A549 (cell line): ENCODE measurements at regions not wholly inside any gene's neighbourhood (a gene's known extent, or its start where the extent isn't known, plus 50 kb on each side); places are given as distances from the start of the nearest gene placed in this dataset.

Experiments used
- CBX8 ChIP-seq: fragments of 200-600 bp; sonication (generic); IDR thresholded peaks from 2 replicates; pipeline ENCODE4 v1.6.1; 2016
- CHD2 ChIP-seq: fragments of 150-350 bp; IDR thresholded peaks from 2 replicates; pipeline ENCODE4 v1.6.1; 2014; ENCODE audit warnings: low read length; ENCODE audit not compliant: partially characterized antibody
- EP300 ChIP-seq, 2 experiments: fragments of >200 bp; sonication (Bioruptor Twin); formaldehyde crosslinking; IDR thresholded peaks; 2 replicates in 1 of 2; 3 replicates in 1 of 2; pipeline ENCODE4 v1.6.1; 2016 to 2017
- KDM5A ChIP-seq: fragments of 200-600 bp; sonication (generic); IDR thresholded peaks from 2 replicates; pipeline ENCODE4 v1.6.1; 2016; ENCODE audit warnings: antibody characterized with exemption, mild to moderate bottlenecking
- POLR2A ChIP-seq: IDR thresholded peaks from 2 replicates; pipeline ENCODE4 v1.6.1; 2012; ENCODE audit warnings: mild to moderate bottlenecking, low read length
- POLR2AphosphoS2 ChIP-seq: conservative IDR thresholded peaks from 2 replicates; pipeline ENCODE4 v1.6.1; 2012; ENCODE audit warnings: low read length, improper control_type of control experiment, inconsistent platforms
- RCOR1 ChIP-seq: fragments of 150-350 bp; IDR thresholded peaks from 2 replicates; pipeline ENCODE4 v1.6.1; 2014; ENCODE audit warnings: antibody characterized with exemption, low read length, low read depth
- RFX5 ChIP-seq: fragments of 450-650 bp; IDR thresholded peaks from 2 replicates; pipeline ENCODE4 v1.7.1; 2014; ENCODE audit warnings: antibody characterized with exemption, mild to moderate bottlenecking, moderate library complexity
- ZC3H11A ChIP-seq: fragments of 450-650 bp; IDR thresholded peaks from 2 replicates; pipeline ENCODE4 v1.6.1; 2014; ENCODE audit warnings: antibody characterized with exemption, mild to moderate bottlenecking
- TF ChIP-seq, protein P1 (sequence below): IDR thresholded peaks from 2 replicates; pipeline ENCODE4 v1.6.1; 2012; ENCODE audit warnings: low read depth, borderline replicate concordance
- TF ChIP-seq, protein P2 (sequence below): fragments of >200 bp; sonication (Bioruptor Twin); formaldehyde crosslinking; IDR thresholded peaks from 3 replicates; pipeline ENCODE4 v1.5.1; 2016
- TF ChIP-seq, protein P3 (sequence below): fragments of 200-600 bp; sonication (generic); IDR thresholded peaks from 2 replicates; pipeline ENCODE4 v1.6.1; 2016; ENCODE audit warnings: antibody characterized with exemption, mild to moderate bottlenecking, moderate library complexity

DNA sequence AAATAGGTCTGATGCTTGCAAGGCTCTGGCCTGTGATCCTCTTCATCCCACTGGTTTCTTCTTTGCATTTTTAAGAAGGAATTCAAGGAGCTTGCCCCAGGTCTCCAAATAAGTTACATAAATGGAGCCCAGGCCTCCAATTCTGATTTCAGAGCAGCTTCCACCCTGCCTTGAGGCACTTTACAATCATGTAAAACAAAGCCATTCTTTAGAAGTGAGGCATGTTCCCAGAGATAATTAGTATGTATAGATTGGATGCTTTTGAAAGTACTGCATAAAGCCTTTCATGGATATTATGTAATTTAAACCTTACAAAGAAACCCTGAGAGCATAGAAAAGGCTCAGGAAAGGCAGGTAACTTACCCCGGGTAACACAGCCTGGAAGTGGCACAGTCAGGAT, 466.5 kb downstream of the MIAT start:
- no peak for TF ChIP-seq POLR2A
- no peak for TF ChIP-seq RFX5
- TF ChIP-seq, protein P1, sequence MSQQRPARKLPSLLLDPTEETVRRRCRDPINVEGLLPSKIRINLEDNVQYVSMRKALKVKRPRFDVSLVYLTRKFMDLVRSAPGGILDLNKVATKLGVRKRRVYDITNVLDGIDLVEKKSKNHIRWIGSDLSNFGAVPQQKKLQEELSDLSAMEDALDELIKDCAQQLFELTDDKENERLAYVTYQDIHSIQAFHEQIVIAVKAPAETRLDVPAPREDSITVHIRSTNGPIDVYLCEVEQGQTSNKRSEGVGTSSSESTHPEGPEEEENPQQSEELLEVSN, result no peak
- TF ChIP-seq, protein P2, sequence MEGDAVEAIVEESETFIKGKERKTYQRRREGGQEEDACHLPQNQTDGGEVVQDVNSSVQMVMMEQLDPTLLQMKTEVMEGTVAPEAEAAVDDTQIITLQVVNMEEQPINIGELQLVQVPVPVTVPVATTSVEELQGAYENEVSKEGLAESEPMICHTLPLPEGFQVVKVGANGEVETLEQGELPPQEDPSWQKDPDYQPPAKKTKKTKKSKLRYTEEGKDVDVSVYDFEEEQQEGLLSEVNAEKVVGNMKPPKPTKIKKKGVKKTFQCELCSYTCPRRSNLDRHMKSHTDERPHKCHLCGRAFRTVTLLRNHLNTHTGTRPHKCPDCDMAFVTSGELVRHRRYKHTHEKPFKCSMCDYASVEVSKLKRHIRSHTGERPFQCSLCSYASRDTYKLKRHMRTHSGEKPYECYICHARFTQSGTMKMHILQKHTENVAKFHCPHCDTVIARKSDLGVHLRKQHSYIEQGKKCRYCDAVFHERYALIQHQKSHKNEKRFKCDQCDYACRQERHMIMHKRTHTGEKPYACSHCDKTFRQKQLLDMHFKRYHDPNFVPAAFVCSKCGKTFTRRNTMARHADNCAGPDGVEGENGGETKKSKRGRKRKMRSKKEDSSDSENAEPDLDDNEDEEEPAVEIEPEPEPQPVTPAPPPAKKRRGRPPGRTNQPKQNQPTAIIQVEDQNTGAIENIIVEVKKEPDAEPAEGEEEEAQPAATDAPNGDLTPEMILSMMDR, result no peak
- TF ChIP-seq ZC3H11A, result no peak
- TF ChIP-seq CBX8, result no peak
- no peak for TF ChIP-seq EP300 (IDR thresholded peaks at IDR 0.05)
- TF ChIP-seq KDM5A, result no peak
- TF ChIP-seq, protein P3, sequence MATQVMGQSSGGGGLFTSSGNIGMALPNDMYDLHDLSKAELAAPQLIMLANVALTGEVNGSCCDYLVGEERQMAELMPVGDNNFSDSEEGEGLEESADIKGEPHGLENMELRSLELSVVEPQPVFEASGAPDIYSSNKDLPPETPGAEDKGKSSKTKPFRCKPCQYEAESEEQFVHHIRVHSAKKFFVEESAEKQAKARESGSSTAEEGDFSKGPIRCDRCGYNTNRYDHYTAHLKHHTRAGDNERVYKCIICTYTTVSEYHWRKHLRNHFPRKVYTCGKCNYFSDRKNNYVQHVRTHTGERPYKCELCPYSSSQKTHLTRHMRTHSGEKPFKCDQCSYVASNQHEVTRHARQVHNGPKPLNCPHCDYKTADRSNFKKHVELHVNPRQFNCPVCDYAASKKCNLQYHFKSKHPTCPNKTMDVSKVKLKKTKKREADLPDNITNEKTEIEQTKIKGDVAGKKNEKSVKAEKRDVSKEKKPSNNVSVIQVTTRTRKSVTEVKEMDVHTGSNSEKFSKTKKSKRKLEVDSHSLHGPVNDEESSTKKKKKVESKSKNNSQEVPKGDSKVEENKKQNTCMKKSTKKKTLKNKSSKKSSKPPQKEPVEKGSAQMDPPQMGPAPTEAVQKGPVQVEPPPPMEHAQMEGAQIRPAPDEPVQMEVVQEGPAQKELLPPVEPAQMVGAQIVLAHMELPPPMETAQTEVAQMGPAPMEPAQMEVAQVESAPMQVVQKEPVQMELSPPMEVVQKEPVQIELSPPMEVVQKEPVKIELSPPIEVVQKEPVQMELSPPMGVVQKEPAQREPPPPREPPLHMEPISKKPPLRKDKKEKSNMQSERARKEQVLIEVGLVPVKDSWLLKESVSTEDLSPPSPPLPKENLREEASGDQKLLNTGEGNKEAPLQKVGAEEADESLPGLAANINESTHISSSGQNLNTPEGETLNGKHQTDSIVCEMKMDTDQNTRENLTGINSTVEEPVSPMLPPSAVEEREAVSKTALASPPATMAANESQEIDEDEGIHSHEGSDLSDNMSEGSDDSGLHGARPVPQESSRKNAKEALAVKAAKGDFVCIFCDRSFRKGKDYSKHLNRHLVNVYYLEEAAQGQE, result no peak
- TF ChIP-seq CHD2, result no peak
- no peak for TF ChIP-seq RCOR1
- TF ChIP-seq POLR2AphosphoS2, result no peak
